Astrocyte of the spinal cord (primary cell): ENCODE measurements at regions not wholly inside any gene's neighbourhood (a gene's known extent, or its start where the extent isn't known, plus 50 kb on each side); places are given as distances from the start of the nearest gene placed in this dataset.

Source experiments
- DNase-seq: peaks from one replicate; pipeline ENCODE4 v3.0.0; 2011; ENCODE audit warnings: low read depth, low spot score
- H3K4me3 ChIP-seq: 2 replicates; pipeline ENCODE4 v1.5.1; 2011; ENCODE audit warnings: low read depth, mild to moderate bottlenecking, low read length, moderate library complexity
- in situ Hi-C: cut with HindIII; loops from 2 replicates; pipeline ENCODE4 v1.10.0; 2017; ENCODE audit warnings: low sequenced_read_pairs
- TF ChIP-seq, protein P1 (sequence below): IDR thresholded peaks from 2 replicates; pipeline ENCODE4 v1.5.1; 2012; ENCODE audit warnings: low read depth, mild to moderate bottlenecking, low read length, inconsistent platforms

DNA sequence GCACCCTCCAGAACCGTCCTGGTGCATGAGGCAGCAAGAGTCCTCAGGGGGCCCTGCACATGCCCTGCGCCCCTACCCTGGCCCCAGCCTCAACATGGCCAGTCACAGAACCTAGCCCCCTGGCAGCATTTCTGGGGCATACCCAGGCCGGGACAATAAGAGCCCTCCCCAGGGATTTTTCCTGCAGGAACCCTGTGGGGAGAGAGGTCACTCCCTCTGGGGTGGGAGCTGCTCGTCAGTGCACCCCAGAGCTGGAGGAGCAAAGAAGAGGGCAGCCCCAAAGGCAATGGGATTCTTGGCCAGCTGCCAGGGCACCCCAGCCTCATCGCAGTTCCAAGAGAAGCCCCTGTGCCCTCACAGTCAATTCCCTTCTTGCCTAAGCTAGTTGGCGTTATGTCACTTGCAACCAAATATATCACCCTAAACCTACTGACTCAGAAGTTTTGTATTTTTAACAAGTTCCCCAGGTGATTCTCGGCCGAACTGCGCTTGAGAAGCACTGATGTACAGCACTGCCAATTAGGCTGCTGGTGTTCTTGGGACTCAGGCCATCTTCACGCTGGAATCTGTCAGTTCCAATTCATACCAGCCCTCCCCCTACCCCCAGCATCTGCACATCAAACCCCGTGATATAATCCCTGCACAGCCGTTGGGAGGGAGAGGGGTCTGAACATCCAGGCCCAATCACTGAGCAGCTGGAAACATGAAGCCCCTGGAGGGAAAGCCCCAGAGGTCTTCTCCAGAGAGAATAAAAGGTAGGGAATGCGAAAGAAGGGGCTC, 87.5 kb upstream of the PRR20G start:
- DNase-seq: no peak
- TF ChIP-seq, protein P1, sequence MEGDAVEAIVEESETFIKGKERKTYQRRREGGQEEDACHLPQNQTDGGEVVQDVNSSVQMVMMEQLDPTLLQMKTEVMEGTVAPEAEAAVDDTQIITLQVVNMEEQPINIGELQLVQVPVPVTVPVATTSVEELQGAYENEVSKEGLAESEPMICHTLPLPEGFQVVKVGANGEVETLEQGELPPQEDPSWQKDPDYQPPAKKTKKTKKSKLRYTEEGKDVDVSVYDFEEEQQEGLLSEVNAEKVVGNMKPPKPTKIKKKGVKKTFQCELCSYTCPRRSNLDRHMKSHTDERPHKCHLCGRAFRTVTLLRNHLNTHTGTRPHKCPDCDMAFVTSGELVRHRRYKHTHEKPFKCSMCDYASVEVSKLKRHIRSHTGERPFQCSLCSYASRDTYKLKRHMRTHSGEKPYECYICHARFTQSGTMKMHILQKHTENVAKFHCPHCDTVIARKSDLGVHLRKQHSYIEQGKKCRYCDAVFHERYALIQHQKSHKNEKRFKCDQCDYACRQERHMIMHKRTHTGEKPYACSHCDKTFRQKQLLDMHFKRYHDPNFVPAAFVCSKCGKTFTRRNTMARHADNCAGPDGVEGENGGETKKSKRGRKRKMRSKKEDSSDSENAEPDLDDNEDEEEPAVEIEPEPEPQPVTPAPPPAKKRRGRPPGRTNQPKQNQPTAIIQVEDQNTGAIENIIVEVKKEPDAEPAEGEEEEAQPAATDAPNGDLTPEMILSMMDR: no peak
- no peak overlapping the region for H3K4me3 ChIP-seq
- in situ Hi-C loops: no loop called here

- TF ChIP-seq, protein P1: peak; percentile 21
- in situ Hi-C loops: no loop called here
- no peak for DNase-seq
- no peak overlapping the region for H3K4me3 ChIP-seq
These were observed 86.5 kb upstream of the PRR20G start for GRCh38 chr3:127374086-127375010.

DNA sequence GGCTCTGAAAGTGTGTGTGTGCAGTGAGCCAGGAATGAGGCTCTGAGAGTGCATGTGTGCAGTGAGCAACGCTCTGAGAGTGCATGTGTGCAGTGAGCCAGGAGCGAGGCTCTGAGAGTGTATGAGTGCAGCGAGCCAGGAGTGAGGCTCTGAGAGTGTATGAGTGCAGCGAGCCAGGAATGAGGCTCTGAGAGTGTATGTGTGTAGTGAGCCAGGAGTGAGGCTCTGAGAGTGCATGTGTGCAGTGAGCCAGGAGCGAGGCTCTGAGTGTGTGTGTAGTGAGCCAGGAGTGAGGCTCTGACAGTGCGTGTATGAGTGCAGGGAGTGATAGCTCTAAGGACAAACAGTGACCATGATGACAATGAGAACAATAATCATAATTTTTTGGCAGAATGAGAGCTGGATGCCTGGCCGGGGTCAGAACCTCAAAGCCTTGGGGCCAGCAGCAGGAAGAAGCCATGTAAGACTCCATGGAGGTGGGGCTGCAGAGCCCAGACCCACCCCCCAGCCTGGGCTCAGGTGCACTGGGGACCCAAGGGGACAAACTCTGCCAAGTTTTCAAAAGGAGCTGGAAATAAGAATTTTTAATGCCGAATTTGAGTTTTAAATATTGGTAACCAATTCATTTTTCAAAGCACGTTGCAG, 85.7 kb upstream of the PRR20G start:
- no peak for DNase-seq
- TF ChIP-seq, protein P1: no peak
- in situ Hi-C loops: no loop called here
- H3K4me3 ChIP-seq: no peak overlapping the region

DNA sequence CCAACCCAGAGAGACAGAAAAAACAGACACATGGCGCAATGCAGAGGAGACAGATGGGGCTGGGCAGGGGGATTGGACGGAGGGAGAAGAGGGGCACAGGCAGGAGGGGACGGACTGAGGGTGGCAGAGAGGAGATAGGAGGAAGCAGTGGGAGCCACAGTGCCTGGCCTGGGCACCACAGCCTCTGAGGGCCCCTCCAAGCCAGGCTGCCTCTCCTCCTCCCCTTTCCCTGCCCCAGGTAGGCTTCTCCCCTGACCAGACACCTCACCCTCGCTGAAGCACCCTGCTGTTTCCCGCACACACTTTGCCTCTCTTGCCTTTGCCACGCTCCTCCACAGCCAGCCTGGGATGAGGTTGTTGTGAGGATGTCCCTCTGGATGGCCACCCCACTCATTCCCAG, 84.0 kb upstream of the PRR20G start:
- TF ChIP-seq, protein P1: no peak

GRCh38 chr3:127371334-127371733, 83.5 kb upstream of the PRR20G start:
- no peak for DNase-seq
- in situ Hi-C loops: no loop called here
- TF ChIP-seq, protein P1: no peak
- H3K4me3 ChIP-seq: no peak overlapping the region

More for the DNA sequence above, 84.0 kb upstream of the PRR20G start:
- H3K4me3 ChIP-seq: no peak overlapping the region
- in situ Hi-C loops: no loop called here
- DNase-seq: no peak

DNA sequence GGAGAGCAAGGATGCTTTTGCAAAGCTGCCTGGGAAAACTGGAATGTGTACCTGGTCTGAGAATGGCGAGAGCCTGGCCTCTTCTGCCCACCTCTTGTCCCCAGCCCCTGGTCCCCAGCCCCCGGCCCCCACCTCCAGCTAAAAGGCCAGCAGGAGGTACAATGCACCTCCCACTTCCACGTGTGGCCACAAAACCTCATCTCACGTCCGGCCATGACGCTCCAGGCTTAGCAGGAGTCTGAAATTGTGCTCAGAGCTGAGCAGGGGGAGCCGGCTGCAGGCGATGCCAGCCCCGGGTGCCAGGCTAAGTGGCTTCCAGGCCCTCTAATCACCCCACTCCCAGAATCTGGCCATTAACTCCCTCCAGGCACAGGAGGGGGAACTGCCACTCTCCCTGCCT, 83.1 kb upstream of the PRR20G start:
- in situ Hi-C loops: no loop called here
- TF ChIP-seq, protein P1: no peak

More for the DNA sequence above, 83.1 kb upstream of the PRR20G start:
- no peak overlapping the region for H3K4me3 ChIP-seq
- DNase-seq: no peak
